K562 (cell line): ENCODE measurements at regions not wholly inside any gene's neighbourhood (a gene's known extent, or its start where the extent isn't known, plus 50 kb on each side); places are given as distances from the start of the nearest gene placed in this dataset.
A peak's percentile ranks its signal among the peaks of the same experiment; 100 is the strongest.
"Not testable (repeated sequence)": the region's sequence is repeated elsewhere in the genome, so short reads cannot be mapped to it uniquely, and the experiment has no call there.

ENCODE experiments used
- ATAC-seq: fragments of 200-7000 bp; cut with Tn5 transposase; 3 replicates; pipeline ENCODE4 v1.9.1; 2020; ENCODE audit warnings: moderate library complexity
- BruUV-seq: library from RNA; stranded (reverse); fragments of 400-500 nt; replicated peaks from 2 replicates; lab custom pipeline; 2021; lab: Mats Ljungman, UMichigan
- CTCF ChIA-PET: fragments of 300-600 bp; formaldehyde crosslinking; extraction: SDS; loops from one replicate; lab custom pipeline; 2021; ENCODE audit warnings: low intra/inter-chr PET ratio; lab: Yijun Ruan, JAX
- POLR2A ChIA-PET: fragments of 300-600, 350-650 bp; sonication (Branson Sonifier 250); formaldehyde crosslinking; extraction: SDS; loops from one replicate; lab custom pipeline; 2021; ENCODE audit warnings: antibody characterized with exemption, inconsistent platforms; lab: Yijun Ruan, JAX
- DNase-seq, 4 experiments: peaks; one replicate each; pipeline versions ENCODE4 v3.0.0 to v3.0.0-alpha.2; 2011 to 2018; ENCODE audit warnings: low spot score in 3 of 4, mixed read lengths in 3 of 4; ENCODE audit errors: extremely low read depth in 1 of 4
- FAIRE-seq: peaks from 2 replicates; lab custom pipeline; 2011; peaks lifted over from hg19 to GRCh38; lab: Jason Lieb, UNC
- H2AFZ ChIP-seq: 2 replicates; pipeline ENCODE4 v1.6.0; 2011; ENCODE audit warnings: low read depth, low read length, control low read depth, inconsistent platforms
- H3K27ac ChIP-seq: fragments of 200-600 bp; 3 replicates; pipeline ENCODE4 v1.8.0; 2011; ENCODE audit warnings: low read depth, mild to moderate bottlenecking, control low read depth, inconsistent platforms, low read length, moderate library complexity, mixed read lengths; ENCODE audit errors: extremely low read depth
- H3K27me3 ChIP-seq, 2 experiments: fragments of 300-600 bp in 1 of 2; 2 replicates in 1 of 2; 3 replicates in 1 of 2; pipeline versions ENCODE4 v1.6.0 to v1.8.0; 2011; ENCODE audit warnings: inconsistent platforms in 2 of 2, low read length in 2 of 2, mild to moderate bottlenecking in 1 of 2, mixed read lengths in 1 of 2, moderate library complexity in 1 of 2; ENCODE audit not compliant: control insufficient read depth in 2 of 2, insufficient read depth in 2 of 2
- H3K36me3 ChIP-seq: fragments of 300-600 bp; 3 replicates; pipeline ENCODE4 v1.8.0; 2011; ENCODE audit warnings: mild to moderate bottlenecking, low read length, inconsistent platforms; ENCODE audit not compliant: control insufficient read depth, insufficient read depth
- H3K4me1 ChIP-seq, 2 experiments: fragments of 200-600 bp in 1 of 2; replicated peaks in 1 of 2; 2 replicates in 1 of 2; 3 replicates in 1 of 2; pipeline versions ENCODE4 v1.5.1 to v1.8.0; 2011; ENCODE audit warnings: inconsistent platforms in 2 of 2, low read length in 2 of 2, mild to moderate bottlenecking in 1 of 2, mixed read lengths in 1 of 2, moderate library complexity in 1 of 2; ENCODE audit not compliant: control insufficient read depth in 2 of 2, insufficient read depth in 2 of 2
- H3K4me2 ChIP-seq: 2 replicates; pipeline ENCODE4 v1.6.1; 2011; ENCODE audit warnings: low read length, control low read depth, inconsistent platforms, mixed read lengths; ENCODE audit not compliant: insufficient read depth
- H3K4me3 ChIP-seq: fragments of 200-600 bp; sonication (generic), shearing (Covaris generic); 2 replicates; pipeline ENCODE4 v1.5.1; 2016; ENCODE audit warnings: control low read depth, inconsistent platforms
- H3K79me2 ChIP-seq: fragments of 200-600 bp; 3 replicates; pipeline ENCODE4 v1.8.0; 2011; ENCODE audit warnings: low read length, inconsistent platforms; ENCODE audit not compliant: control insufficient read depth, insufficient read depth
- H3K9ac ChIP-seq, 2 experiments: 2 replicates each; pipeline versions ENCODE4 v1.6.0 to v1.6.1; 2011; ENCODE audit warnings: low read depth in 2 of 2, low read length in 2 of 2, control low read depth in 1 of 2, inconsistent platforms in 1 of 2, mild to moderate bottlenecking in 1 of 2, mixed read lengths in 1 of 2; ENCODE audit not compliant: insufficient read depth in 1 of 2
- H3K9me1 ChIP-seq: one replicate; pipeline ENCODE4 v1.6.0; 2011; ENCODE audit warnings: inconsistent platforms, mild to moderate bottlenecking, low read length, moderate library complexity; ENCODE audit not compliant: control insufficient read depth, insufficient read depth
- H3K9me3 ChIP-seq: replicated peaks from 2 replicates; pipeline ENCODE4 v1.5.1; 2011; ENCODE audit warnings: low read depth, low read length, inconsistent platforms; ENCODE audit not compliant: control insufficient read depth, insufficient read depth
- H4K20me1 ChIP-seq: replicated peaks from 2 replicates; pipeline ENCODE4 v1.6.1; 2011; ENCODE audit warnings: low read length, inconsistent platforms, mixed read lengths; ENCODE audit not compliant: control insufficient read depth, insufficient read depth
- CBFA2T2 ChIP-seq: fragments of 450-650 bp; conservative IDR thresholded peaks from 2 replicates; pipeline ENCODE4 v1.6.1; 2017; ENCODE audit warnings: mild to moderate bottlenecking
- CBFA2T3 ChIP-seq: fragments of 450-650 bp; IDR thresholded peaks from 2 replicates; pipeline ENCODE4 v1.6.1; 2017
- DMBX1 ChIP-seq: fragments of 250-450 bp; sonication (Bioruptor Pico); IDR thresholded peaks from 2 replicates; pipeline ENCODE4 v1.8.0; 2022; ENCODE audit warnings: inconsistent platforms, mild to moderate bottlenecking, moderate library complexity, borderline replicate concordance
- TAL1 ChIP-seq: fragments of 450-650 bp; IDR thresholded peaks from 2 replicates; pipeline ENCODE4 v1.6.1; 2016; ENCODE audit warnings: mild to moderate bottlenecking
- TCF3 ChIP-seq: sonication (generic); formaldehyde crosslinking; IDR thresholded peaks from 2 replicates; pipeline ENCODE4 v1.4.0; 2020; ENCODE audit warnings: mild to moderate bottlenecking, missing genetic modification reagents
- WGBS: fragments of 100-300 bp; shearing (Covaris generic); methylation state at CpG from one replicate; pipeline ENCODE4 v1.1.6; 2016; ENCODE audit warnings: low coverage, mixed read lengths; ENCODE audit not compliant: insufficient coverage; ENCODE audit errors: missing lambda C conversion rate; 5-methylcytosine and 5-hydroxymethylcytosine counted together
- in situ Hi-C: fragments of 300-500 bp; cut with MboI; formaldehyde crosslinking; loops from 4 replicates; pipeline ENCODE4 v1.15.0; 2018; ENCODE audit warnings: inconsistent platforms, mixed read lengths
- intact Hi-C: fragments of 100-400 bp; cut with micrococcal nuclease; formaldehyde crosslinking; loops from 2 replicates; pipeline ENCODE4 v1.14.2; 2022
- TF ChIP-seq, protein P1 (sequence below), 2 experiments: fragments of 250-450 bp in 1 of 2; fragments of 450-650 bp in 1 of 2; sonication (Bioruptor Pico) in 1 of 2; IDR thresholded peaks; 2 replicates each; pipeline versions ENCODE4 v1.6.1 to v1.8.0; 2016 to 2021; ENCODE audit warnings: mild to moderate bottlenecking in 2 of 2, moderate library complexity in 2 of 2, missing compliant biosample characterization in 1 of 2, missing genetic modification characterization in 1 of 2
- TF ChIP-seq, protein P2 (sequence below), 2 experiments: fragments of 450-650 bp; conservative IDR thresholded peaks; 2 replicates each; pipeline ENCODE4 v1.6.1; 2017; ENCODE audit warnings: mild to moderate bottlenecking in 2 of 2, moderate library complexity in 2 of 2

DNA sequence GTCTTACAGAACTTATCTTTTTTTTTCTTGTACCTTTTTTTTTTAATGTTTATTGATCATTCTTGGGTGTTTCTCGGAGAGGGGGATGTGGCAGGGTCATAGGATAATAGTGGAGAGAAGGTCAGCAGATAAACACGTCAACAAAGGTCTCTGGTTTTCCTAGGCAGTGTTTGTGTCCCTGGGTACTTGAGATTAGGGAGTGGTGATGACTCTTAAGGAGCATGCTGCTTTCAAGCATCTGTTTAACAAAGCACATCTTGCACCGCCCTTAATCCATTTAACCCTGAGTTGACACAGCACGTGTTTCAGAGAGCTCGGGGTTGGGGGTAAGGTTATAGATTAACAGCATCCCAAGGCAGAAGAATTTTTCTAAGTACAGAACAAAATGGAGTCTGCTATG is 345.9 kb downstream of the TUBA3C start:
- H3K9me1 ChIP-seq, H3K79me2 ChIP-seq, in situ Hi-C loops, H2AFZ ChIP-seq, H3K9ac ChIP-seq, BruUV-seq, H3K4me3 ChIP-seq, ATAC-seq, H3K27ac ChIP-seq, DNase-seq, intact Hi-C loops, H3K4me1 ChIP-seq, H3K4me2 ChIP-seq, FAIRE-seq, H4K20me1 ChIP-seq, H3K27me3 ChIP-seq, CTCF ChIA-PET, H3K9me3 ChIP-seq, POLR2A ChIA-PET, H3K36me3 ChIP-seq: not testable (repeated sequence)
- TF ChIP-seq DMBX1 (CRISPR knock-in tag) (peak; percentile 46; the same call in 1 of the 2 replicates), CBFA2T3 (peak; percentile 71), TCF3 (CRISPR knock-in tag) (peak; percentile 33; the same call in 1 of the 2 replicates), CBFA2T2 (peak; percentile 62), TAL1 (peak; percentile 38; the same call in 1 of the 2 replicates)
- TF ChIP-seq, protein P1, sequence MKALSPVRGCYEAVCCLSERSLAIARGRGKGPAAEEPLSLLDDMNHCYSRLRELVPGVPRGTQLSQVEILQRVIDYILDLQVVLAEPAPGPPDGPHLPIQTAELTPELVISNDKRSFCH (CRISPR knock-in tag; IDR thresholded peaks at IDR 0.05), result not testable (repeated sequence)
- TF ChIP-seq, protein P1 (tag; IDR thresholded peaks at IDR 0.05), result 0 out of 2 replicates have a peak, but pooled peaks have one; percentile 39
- TF ChIP-seq, protein P2, sequence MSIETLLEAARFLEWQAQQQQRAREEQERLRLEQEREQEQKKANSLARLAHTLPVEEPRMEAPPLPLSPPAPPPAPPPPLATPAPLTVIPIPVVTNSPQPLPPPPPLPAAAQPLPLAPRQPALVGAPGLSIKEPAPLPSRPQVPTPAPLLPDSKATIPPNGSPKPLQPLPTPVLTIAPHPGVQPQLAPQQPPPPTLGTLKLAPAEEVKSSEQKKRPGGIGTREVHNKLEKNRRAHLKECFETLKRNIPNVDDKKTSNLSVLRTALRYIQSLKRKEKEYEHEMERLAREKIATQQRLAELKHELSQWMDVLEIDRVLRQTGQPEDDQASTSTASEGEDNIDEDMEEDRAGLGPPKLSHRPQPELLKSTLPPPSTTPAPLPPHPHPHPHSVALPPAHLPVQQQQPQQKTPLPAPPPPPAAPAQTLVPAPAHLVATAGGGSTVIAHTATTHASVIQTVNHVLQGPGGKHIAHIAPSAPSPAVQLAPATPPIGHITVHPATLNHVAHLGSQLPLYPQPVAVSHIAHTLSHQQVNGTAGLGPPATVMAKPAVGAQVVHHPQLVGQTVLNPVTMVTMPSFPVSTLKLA (conservative IDR thresholded peaks at IDR 0.05), result peak in 1 of 2 experiments; percentile 38; a peak in 1 of 4 replicates
- 22% methylated on average over 3 of the region's 5 CpGs for WGBS
